DMS53 treated with DMSO at 0.1 percent for 48 hours (cell line): ENCODE measurements at regions not wholly inside any gene's neighbourhood (a gene's known extent, or its start where the extent isn't known, plus 50 kb on each side); places are given as distances from the start of the nearest gene placed in this dataset.

ENCODE experiments used
- DNase-seq: peaks from one replicate; lab custom pipeline; 2025; ENCODE audit not compliant: unreplicated experiment; lab: John Stamatoyannopoulos, UW

GRCh38 chr3:180828723-180829408 is 83.6 kb upstream of the FXR1 start:
- DNase-seq, result no peak

DNA sequence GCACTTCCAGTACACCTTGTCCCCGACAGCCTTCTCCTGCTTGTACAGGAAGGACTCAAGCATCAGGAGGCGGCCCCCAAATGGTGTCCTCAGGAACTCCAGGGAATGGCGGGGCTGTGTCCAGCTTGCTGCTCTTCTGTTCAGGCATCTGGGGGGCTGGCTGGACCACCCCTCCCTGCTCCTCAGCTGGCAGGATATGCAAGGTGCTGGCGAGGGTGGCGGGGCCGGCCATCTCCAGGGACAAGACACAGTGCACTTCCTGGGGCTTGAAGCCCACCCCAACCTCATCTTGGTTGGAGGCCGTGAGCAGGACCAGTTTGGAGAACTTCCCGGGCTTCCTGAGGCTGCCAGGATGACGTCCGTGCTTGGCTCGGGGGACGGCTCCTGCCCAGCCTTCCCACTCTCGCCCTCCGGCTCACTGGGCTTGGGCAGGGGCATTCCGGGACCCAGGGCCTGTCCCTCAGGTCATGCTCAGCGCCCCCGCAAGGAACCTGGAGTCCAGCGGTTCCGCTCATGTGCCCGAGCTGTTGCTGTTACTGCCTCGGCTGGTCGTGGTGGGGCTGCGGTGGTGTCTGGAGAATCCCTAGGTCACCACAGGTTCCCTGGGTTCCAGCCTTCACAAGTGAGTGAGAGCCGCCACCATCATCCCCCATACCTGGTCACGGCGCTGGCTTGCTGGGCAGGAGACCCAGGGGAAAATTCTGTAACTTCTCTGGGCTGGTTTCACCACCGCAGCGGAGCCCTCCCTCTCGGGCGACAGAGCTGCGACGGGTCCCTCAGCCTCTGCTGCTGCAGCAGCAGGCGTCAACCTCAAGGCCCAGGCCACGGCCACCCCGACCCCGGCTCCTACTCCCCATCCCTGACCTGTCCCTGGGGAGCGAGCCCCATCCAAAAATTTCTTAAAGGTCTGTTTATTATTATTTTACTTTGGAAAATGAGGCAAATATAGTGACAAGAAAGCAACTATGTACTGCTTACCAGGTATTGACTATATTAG is 82.8 kb upstream of the FXR1 start:
- no peak for DNase-seq

DNA sequence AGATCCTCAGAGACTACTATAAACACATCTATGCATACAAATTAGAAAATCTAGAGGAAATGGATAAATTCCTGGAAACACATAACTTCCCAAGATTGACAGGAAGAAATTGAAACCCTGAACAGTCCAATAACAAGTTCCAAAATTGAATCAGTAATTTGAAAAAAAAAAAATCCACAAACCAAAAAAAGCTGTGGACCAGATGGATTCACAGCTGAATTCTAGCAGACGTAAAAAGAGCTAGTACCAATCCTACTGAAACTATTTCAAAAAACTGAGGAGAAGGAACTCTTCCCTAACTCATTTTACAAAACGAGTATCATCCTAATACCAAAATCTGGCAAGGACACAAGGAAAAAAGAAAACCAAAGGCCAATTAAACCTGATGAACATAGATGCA is 77.0 kb upstream of the FXR1 start:
- no peak for DNase-seq

DNA sequence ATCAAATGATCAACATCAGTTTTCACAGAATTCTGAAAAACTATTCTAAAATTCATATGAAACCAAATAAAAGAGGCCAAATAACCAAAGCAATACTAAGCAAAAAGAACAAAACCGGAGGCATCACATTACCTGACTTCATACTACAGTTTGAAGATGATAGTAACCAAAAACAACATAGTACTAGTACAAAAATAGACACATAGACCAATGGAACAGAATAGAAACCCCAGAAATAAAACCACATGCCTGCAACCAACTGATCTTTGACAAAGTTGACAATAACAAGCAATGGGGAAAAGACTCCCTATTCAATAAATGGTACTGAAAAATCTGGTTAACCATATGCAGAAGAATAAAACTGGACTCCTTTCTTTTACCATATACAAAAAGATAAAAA is 75.7 kb upstream of the FXR1 start:
- no peak for DNase-seq

GRCh38 chr3:180854887-180855286 is 57.6 kb upstream of the FXR1 start:
- DNase-seq, result no peak

- DNase-seq, result no peak
Measured at GRCh38 chr3:180855364-180855763, 57.1 kb upstream of the FXR1 start.

- no peak for DNase-seq
Measured at GRCh38 chr3:180855956-180856355, 56.5 kb upstream of the FXR1 start.

GRCh38 chr3:180860180-180860858 is 52.2 kb upstream of the FXR1 start:
- DNase-seq, result no peak
